B cell (primary cell): ENCODE measurements at regions not wholly inside any gene's neighbourhood (a gene's known extent, or its start where the extent isn't known, plus 50 kb on each side); places are given as distances from the start of the nearest gene placed in this dataset.

ENCODE experiments used
- ATAC-seq: fragments of 200-7000 bp; cut with Tn5 transposase; one replicate; pipeline ENCODE4 v1.10.0; 2021; ENCODE audit warnings: low read depth, mild to moderate bottlenecking, moderate number of reproducible peaks, moderate library complexity
- CTCF ChIA-PET: fragments of 350-600 bp; sonication (Branson Sonifier 250); formaldehyde crosslinking; loops from one replicate; lab custom pipeline; 2021; ENCODE audit warnings: antibody characterized with exemption, inconsistent platforms; lab: Charles Lee
- POLR2A ChIA-PET: fragments of 350-600 bp; sonication (Branson Sonifier 250); formaldehyde crosslinking; loops from one replicate; lab custom pipeline; 2021; ENCODE audit warnings: antibody characterized with exemption; lab: Charles Lee
- DNase-seq: peaks from one replicate; pipeline ENCODE4 v3.0.0; 2013
- H2AFZ ChIP-seq: 2 replicates; pipeline ENCODE4 v1.6.1; 2012; ENCODE audit warnings: mild to moderate bottlenecking, low read depth, low read length; ENCODE audit not compliant: insufficient read depth, poor library complexity, severe bottlenecking
- H3K27ac ChIP-seq, 2 donors: 1 replicate in 1 of 2; 2 replicates in 1 of 2; pipeline ENCODE4 v1.5.1; 2012 to 2013; ENCODE audit warnings: low read length in 2 of 2, mild to moderate bottlenecking in 2 of 2, moderate library complexity in 1 of 2
- H3K27me3 ChIP-seq, 4 experiments: fragments of 200-600 bp in 1 of 4; sonication (generic) in 1 of 4; replicated peaks in 1 of 4; 1 replicate in 2 of 4; 2 replicates in 2 of 4; pipeline versions ENCODE4 v1.6.1 to v1.7.0; 2013 to 2016; ENCODE audit warnings: low read length in 3 of 4, mild to moderate bottlenecking in 2 of 4, mixed read lengths in 1 of 4, moderate library complexity in 1 of 4; ENCODE audit not compliant: insufficient read depth in 4 of 4, control insufficient read depth in 3 of 4; ENCODE audit errors: control extremely low read depth in 1 of 4
- H3K36me3 ChIP-seq, 2 experiments: replicated peaks in 1 of 2; 1 replicate in 1 of 2; 2 replicates in 1 of 2; pipeline versions ENCODE4 v1.6.1 to v1.7.1; 2013; ENCODE audit warnings: low read length in 1 of 2; ENCODE audit not compliant: insufficient read depth in 2 of 2, control insufficient read depth in 1 of 2; ENCODE audit errors: control extremely low read depth in 1 of 2, extremely low read depth in 1 of 2
- H3K4me1 ChIP-seq, 2 donors: fragments of 200-600 bp in 1 of 2; sonication (generic) in 1 of 2; 1 replicate in 1 of 2; 2 replicates in 1 of 2; pipeline versions ENCODE4 v1.5.1 to v1.6.1; 2013 to 2017; ENCODE audit warnings: low read length in 2 of 2; ENCODE audit not compliant: control insufficient read depth in 2 of 2, insufficient read depth in 2 of 2
- H3K4me2 ChIP-seq: replicated peaks from 2 replicates; pipeline ENCODE3; 2012; ENCODE audit warnings: mild to moderate bottlenecking, low read depth, low read length; ENCODE audit not compliant: poor library complexity, severe bottlenecking
- H3K4me3 ChIP-seq, 5 experiments: fragments of 200-600 bp in 1 of 5; sonication (generic) in 1 of 5; 1 replicate in 3 of 5; 2 replicates in 2 of 5; pipeline versions ENCODE4 v1.5.1 to v1.7.0; 2011 to 2016; ENCODE audit warnings: low read length in 4 of 5, mild to moderate bottlenecking in 4 of 5, low read depth in 2 of 5, control low read depth in 1 of 5, moderate library complexity in 1 of 5; ENCODE audit not compliant: insufficient read depth in 1 of 5; ENCODE audit errors: control extremely low read depth in 1 of 5, extremely low read depth in 1 of 5
- H3K79me2 ChIP-seq: fragments of 200-600 bp; sonication (generic); one replicate; pipeline ENCODE4 v1.6.0; 2016; ENCODE audit warnings: low read length; ENCODE audit not compliant: control insufficient read depth, insufficient read depth
- H3K9ac ChIP-seq: fragments of 200-600 bp; sonication (generic); 2 replicates; pipeline ENCODE4 v1.6.1; 2017; ENCODE audit warnings: mild to moderate bottlenecking, low read length, moderate library complexity
- H3K9me3 ChIP-seq, 3 donors: one replicate each; pipeline versions ENCODE4 v1.6.1 to v1.7.1; 2013; ENCODE audit warnings: low read length in 2 of 3; ENCODE audit not compliant: control insufficient read depth in 2 of 3, insufficient read depth in 1 of 3; ENCODE audit errors: control extremely low read depth in 1 of 3
- H4K20me1 ChIP-seq: 2 replicates; pipeline ENCODE4 v1.6.0; 2012; ENCODE audit warnings: mild to moderate bottlenecking, low read length; ENCODE audit not compliant: insufficient read depth, control insufficient read depth, poor library complexity, severe bottlenecking
- H3K27ac Mint-ChIP-seq: one replicate; pipeline ENCODE4 v1.8.0; 2021; ENCODE audit warnings: mixed read lengths
- H3K27me3 Mint-ChIP-seq: one replicate; pipeline ENCODE4 v1.8.0; 2021; ENCODE audit warnings: mixed read lengths
- H3K4me1 Mint-ChIP-seq: one replicate; pipeline ENCODE4 v1.8.0; 2021; ENCODE audit warnings: mixed read lengths
- H3K4me3 Mint-ChIP-seq: one replicate; pipeline ENCODE4 v1.8.0; 2021; ENCODE audit warnings: mixed read lengths
- H3K9me3 Mint-ChIP-seq: one replicate; pipeline ENCODE4 v1.8.0; 2022; ENCODE audit warnings: mixed read lengths; ENCODE audit not compliant: insufficient read depth
- CTCF ChIP-seq: fragments of 200-600 bp; IDR thresholded peaks from one replicate; pipeline ENCODE4 v1.8.0; 2022; ENCODE audit warnings: antibody characterized with exemption, mild to moderate bottlenecking
- EZH2 ChIP-seq: IDR thresholded peaks from 2 replicates; pipeline ENCODE4 v1.6.1; 2012; ENCODE audit warnings: borderline replicate concordance, low read depth, mild to moderate bottlenecking, moderate library complexity, low read length; ENCODE audit not compliant: insufficient read depth, poor library complexity, severe bottlenecking
- WGBS: methylation state at CpG from one replicate; pipeline ENCODE4 v1.1.5; 2013; ENCODE audit warnings: missing lambda C conversion rate; ENCODE audit not compliant: insufficient coverage; 5-methylcytosine and 5-hydroxymethylcytosine counted together
- intact Hi-C: fragments of 100-400 bp; cut with micrococcal nuclease; formaldehyde crosslinking; loops from one replicate; pipeline ENCODE4 v1.10.0; 2022

- ChIA-PET CTCF (interaction anchor here (1.0 kb wide), 1 partner anchor 15 kb away, joined by 3 read pairs; no protein-coding TSS in a partner anchor), POLR2A (no interaction called here)
- Histone ChIP-seq H2AFZ (no peak overlapping the region), H3K9me3 (no peaks in the 10 kb centered on the region), H3K4me3 (no peak overlapping the region), H3K4me1 (no peaks in the 10 kb centered on the region), H3K36me3 (no peaks in the 10 kb centered on the region), H3K4me2 (no peak overlapping the region), H3K27me3 (no peaks in the 10 kb centered on the region), H3K27ac (no peak overlapping the region), H3K79me2 (no peaks in the 10 kb centered on the region), H4K20me1 (no peaks in the 10 kb centered on the region), H3K9ac (no peak overlapping the region)
- intact Hi-C loops = no loop called here
- no CpG with 5 or more reads among the region's 2 CpGs for WGBS
- Mint-ChIP-seq H3K4me1 (no peaks in the 10 kb centered on the region), H3K9me3 (no peaks in the 10 kb centered on the region), H3K4me3 (no peak overlapping the region), H3K27ac (no peak overlapping the region), H3K27me3 (peaks cover 3% of the 10 kb centered on the region)
- ATAC-seq (no peak), DNase-seq (no peak)
- no peak for TF ChIP-seq EZH2
- no peak for TF ChIP-seq CTCF
Observed at GRCh38 chr13:76683168-76683567, 203.0 kb downstream of the KCTD12 start.

GRCh38 chr13:76680112-76680511 lies 206.1 kb downstream of the KCTD12 start:
- Histone ChIP-seq H3K4me1 (no peaks in the 10 kb centered on the region), H4K20me1 (no peaks in the 10 kb centered on the region), H3K27me3 (no peaks in the 10 kb centered on the region), H3K9me3 (no peaks in the 10 kb centered on the region), H3K79me2 (no peaks in the 10 kb centered on the region), H3K36me3 (no peaks in the 10 kb centered on the region), H3K27ac (no peak overlapping the region), H3K4me2 (no peak overlapping the region), H2AFZ (no peak overlapping the region), H3K9ac (no peak overlapping the region), H3K4me3 (no peak overlapping the region)
- H3K27me3 Mint-ChIP-seq = peaks cover 3% of the 10 kb centered on the region
- WGBS = no CpG with 5 or more reads among the region's 2 CpGs
- no peak overlapping the region for H3K27ac Mint-ChIP-seq
- DNase-seq = no peak
- ATAC-seq = no peak
- POLR2A ChIA-PET = no interaction called here
- no peaks in the 10 kb centered on the region for H3K4me1 Mint-ChIP-seq
- H3K9me3 Mint-ChIP-seq = no peaks in the 10 kb centered on the region
- CTCF ChIA-PET = no interaction called here
- no peak for TF ChIP-seq EZH2
- no peak for TF ChIP-seq CTCF
- intact Hi-C loops = no loop called here
- H3K4me3 Mint-ChIP-seq = no peak overlapping the region
